ENCODE measurements at regions not wholly inside any gene's neighbourhood (a gene's known extent, or its start where the extent isn't known, plus 50 kb on each side); places are given as distances from the start of the nearest gene placed in this dataset.
"Not testable (repeated sequence)": the region's sequence is repeated elsewhere in the genome, so short reads cannot be mapped to it uniquely, and the experiment has no call there.

GRCh38 chr1:117739504-117739903 is 133.7 kb downstream of the TENT5C start:
- TF ChIP-seq EP300 (IDR thresholded peaks at IDR 0.05) = no peak
- no peak for TF ChIP-seq POLR2A (IDR thresholded peaks at IDR 0.05)
- TF ChIP-seq, protein P1, sequence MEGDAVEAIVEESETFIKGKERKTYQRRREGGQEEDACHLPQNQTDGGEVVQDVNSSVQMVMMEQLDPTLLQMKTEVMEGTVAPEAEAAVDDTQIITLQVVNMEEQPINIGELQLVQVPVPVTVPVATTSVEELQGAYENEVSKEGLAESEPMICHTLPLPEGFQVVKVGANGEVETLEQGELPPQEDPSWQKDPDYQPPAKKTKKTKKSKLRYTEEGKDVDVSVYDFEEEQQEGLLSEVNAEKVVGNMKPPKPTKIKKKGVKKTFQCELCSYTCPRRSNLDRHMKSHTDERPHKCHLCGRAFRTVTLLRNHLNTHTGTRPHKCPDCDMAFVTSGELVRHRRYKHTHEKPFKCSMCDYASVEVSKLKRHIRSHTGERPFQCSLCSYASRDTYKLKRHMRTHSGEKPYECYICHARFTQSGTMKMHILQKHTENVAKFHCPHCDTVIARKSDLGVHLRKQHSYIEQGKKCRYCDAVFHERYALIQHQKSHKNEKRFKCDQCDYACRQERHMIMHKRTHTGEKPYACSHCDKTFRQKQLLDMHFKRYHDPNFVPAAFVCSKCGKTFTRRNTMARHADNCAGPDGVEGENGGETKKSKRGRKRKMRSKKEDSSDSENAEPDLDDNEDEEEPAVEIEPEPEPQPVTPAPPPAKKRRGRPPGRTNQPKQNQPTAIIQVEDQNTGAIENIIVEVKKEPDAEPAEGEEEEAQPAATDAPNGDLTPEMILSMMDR (IDR thresholded peaks at IDR 0.05) = no peak
- no peak for TF ChIP-seq POLR2AphosphoS5 (IDR thresholded peaks at IDR 0.05)
- Histone ChIP-seq H3K27me3 (no peaks in the 10 kb centered on the region), H3K36me3 (no peaks in the 10 kb centered on the region), H3K27ac (no peak overlapping the region), H3K9me3 (no peaks in the 10 kb centered on the region), H3K4me1 (peaks cover 7% of the 10 kb centered on the region), H3K4me3 (no peak overlapping the region)
- 93% methylated on average over 1 of the region's 1 CpG for WGBS
- no peak for DNase-seq (ENCODE audit: low spot score in 2 of 2)

GRCh38 chr1:117740496-117740895 is 134.6 kb downstream of the TENT5C start:
- Histone ChIP-seq H3K27ac (no peak overlapping the region), H3K9me3 (no peaks in the 10 kb centered on the region), H3K4me1 (peaks cover under 1% of the 10 kb centered on the region), H3K4me3 (no peak overlapping the region), H3K27me3 (no peaks in the 10 kb centered on the region), H3K36me3 (no peaks in the 10 kb centered on the region)
- DNase-seq (ENCODE audit: low spot score in 2 of 2) = no peak
- 63% methylated on average over 3 of the region's 3 CpGs for WGBS
- TF ChIP-seq POLR2A (IDR thresholded peaks at IDR 0.05) = no peak

GRCh38 chr1:117746565-117746964 is 140.7 kb downstream of the TENT5C start:
- H3K27ac ChIP-seq; H3K36me3 ChIP-seq; H3K4me1 ChIP-seq; DNase-seq (ENCODE audit: low spot score in 2 of 2); H3K9me3 ChIP-seq; H3K27me3 ChIP-seq; H3K4me3 ChIP-seq: not testable (repeated sequence)

- no peaks in the 10 kb centered on the region for H3K9me3 ChIP-seq
- H3K27me3 ChIP-seq = no peaks in the 10 kb centered on the region
- TF ChIP-seq, protein P1 (IDR thresholded peaks at IDR 0.05) = no peak
- no peak for TF ChIP-seq POLR2AphosphoS5 (IDR thresholded peaks at IDR 0.05)
- WGBS = 63% methylated on average over 2 of the region's 2 CpGs
- no peak for DNase-seq (ENCODE audit: low spot score in 2 of 2)
- H3K4me1 ChIP-seq = peaks cover 5% of the 10 kb centered on the region
- no peak overlapping the region for H3K4me3 ChIP-seq
- H3K36me3 ChIP-seq = no peaks in the 10 kb centered on the region
- H3K27ac ChIP-seq = no peak overlapping the region
Observed at GRCh38 chr1:117747605-117748004, 141.8 kb downstream of the TENT5C start.

- WGBS = 90% methylated on average over 2 of the region's 2 CpGs
- no peak for DNase-seq (ENCODE audit: low spot score in 2 of 2)
- Histone ChIP-seq H3K27me3 (peaks cover 7% of the 10 kb centered on the region), H3K27ac (no peak overlapping the region), H3K4me3 (no peak overlapping the region), H3K36me3 (no peaks in the 10 kb centered on the region), H3K4me1 (peaks cover 17% of the 10 kb centered on the region), H3K9me3 (no peaks in the 10 kb centered on the region)
- TF ChIP-seq EP300 (IDR thresholded peaks at IDR 0.05) (no peak), POLR2AphosphoS5 (IDR thresholded peaks at IDR 0.05) (no peak), POLR2A (IDR thresholded peaks at IDR 0.05) (no peak)
- TF ChIP-seq, protein P1 (IDR thresholded peaks at IDR 0.05) = no peak
Observed at GRCh38 chr1:117751321-117751720, 145.5 kb downstream of the TENT5C start.

- no peak overlapping the region for H3K27ac ChIP-seq
- TF ChIP-seq POLR2A (IDR thresholded peaks at IDR 0.05) (no peak), POLR2AphosphoS5 (IDR thresholded peaks at IDR 0.05) (no peak), EP300 (IDR thresholded peaks at IDR 0.05) (no peak)
- TF ChIP-seq, protein P1 (IDR thresholded peaks at IDR 0.05) = no peak
- DNase-seq (ENCODE audit: low spot score in 2 of 2) = no peak
- H3K4me1 ChIP-seq = peaks cover 17% of the 10 kb centered on the region
- H3K27me3 ChIP-seq = peaks cover 7% of the 10 kb centered on the region
- no peaks in the 10 kb centered on the region for H3K9me3 ChIP-seq
- H3K36me3 ChIP-seq = no peaks in the 10 kb centered on the region
- no peak overlapping the region for H3K4me3 ChIP-seq
Observed at GRCh38 chr1:117752661-117753060, 146.8 kb downstream of the TENT5C start.

All from suprapubic skin (tissue), 4 donors.